ENCODE measurements at regions not wholly inside any gene's neighbourhood (a gene's known extent, or its start where the extent isn't known, plus 50 kb on each side); places are given as distances from the start of the nearest gene placed in this dataset.

DNA sequence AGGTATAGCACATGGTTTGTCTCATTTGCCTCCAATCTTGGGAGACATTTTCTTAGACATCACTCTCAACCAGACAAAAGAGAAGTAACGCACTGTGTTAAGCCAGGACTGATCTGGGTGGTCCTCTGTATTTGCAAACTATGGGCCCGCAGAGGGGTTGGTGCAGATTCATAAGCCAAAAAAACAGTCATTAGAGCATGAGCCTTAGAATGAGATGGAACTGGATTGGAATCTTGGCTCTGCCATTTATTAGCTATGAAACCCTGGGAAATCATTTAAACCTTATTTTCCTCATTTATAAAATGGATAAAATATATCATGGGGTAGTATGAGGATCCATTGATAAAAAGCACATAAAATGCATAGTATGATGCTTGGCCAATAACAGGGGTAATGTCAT is 213.5 kb upstream of the APCDD1 start:
- Mint-ChIP-seq H3K4me1 (ENCODE audit: unreplicated experiment) (peaks cover 30% of the 10 kb centered on the region), H3K36me3 (no peaks in the 10 kb centered on the region), H3K9me3 (no peaks in the 10 kb centered on the region), H3K27me3 (no peaks in the 10 kb centered on the region), H3K27ac (no peak overlapping the region), H3K4me3 (no peak overlapping the region)
- no peak for DNase-seq (ENCODE audit: extremely low spot score, unreplicated experiment)
- TF ChIP-seq, protein P1, sequence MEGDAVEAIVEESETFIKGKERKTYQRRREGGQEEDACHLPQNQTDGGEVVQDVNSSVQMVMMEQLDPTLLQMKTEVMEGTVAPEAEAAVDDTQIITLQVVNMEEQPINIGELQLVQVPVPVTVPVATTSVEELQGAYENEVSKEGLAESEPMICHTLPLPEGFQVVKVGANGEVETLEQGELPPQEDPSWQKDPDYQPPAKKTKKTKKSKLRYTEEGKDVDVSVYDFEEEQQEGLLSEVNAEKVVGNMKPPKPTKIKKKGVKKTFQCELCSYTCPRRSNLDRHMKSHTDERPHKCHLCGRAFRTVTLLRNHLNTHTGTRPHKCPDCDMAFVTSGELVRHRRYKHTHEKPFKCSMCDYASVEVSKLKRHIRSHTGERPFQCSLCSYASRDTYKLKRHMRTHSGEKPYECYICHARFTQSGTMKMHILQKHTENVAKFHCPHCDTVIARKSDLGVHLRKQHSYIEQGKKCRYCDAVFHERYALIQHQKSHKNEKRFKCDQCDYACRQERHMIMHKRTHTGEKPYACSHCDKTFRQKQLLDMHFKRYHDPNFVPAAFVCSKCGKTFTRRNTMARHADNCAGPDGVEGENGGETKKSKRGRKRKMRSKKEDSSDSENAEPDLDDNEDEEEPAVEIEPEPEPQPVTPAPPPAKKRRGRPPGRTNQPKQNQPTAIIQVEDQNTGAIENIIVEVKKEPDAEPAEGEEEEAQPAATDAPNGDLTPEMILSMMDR (conservative IDR thresholded peaks at IDR 0.05), result no peak

DNA sequence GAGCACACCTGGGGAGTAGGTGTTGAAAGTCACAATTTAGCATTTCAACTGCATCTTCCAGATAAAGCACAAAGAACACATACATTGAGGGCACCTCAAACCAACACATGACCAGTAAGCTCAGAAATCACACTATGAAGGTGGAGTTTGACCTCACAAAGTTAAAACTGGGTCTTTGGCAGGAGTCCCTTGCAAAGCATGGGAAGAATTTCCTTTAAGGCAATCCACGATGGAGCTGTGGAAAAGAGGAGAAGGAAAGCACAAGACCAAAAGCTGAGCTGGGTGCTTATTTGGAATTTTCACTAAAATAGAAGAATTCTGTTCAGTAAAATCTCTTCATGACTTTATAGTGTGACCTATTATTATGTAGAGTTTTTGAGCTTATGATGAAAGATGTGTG is 212.9 kb upstream of the APCDD1 start:
- H3K27ac Mint-ChIP-seq, result no peak overlapping the region
- H3K9me3 Mint-ChIP-seq, result no peaks in the 10 kb centered on the region
- DNase-seq (ENCODE audit: extremely low spot score, unreplicated experiment), result no peak
- no peaks in the 10 kb centered on the region for H3K27me3 Mint-ChIP-seq
- H3K4me1 Mint-ChIP-seq (ENCODE audit: unreplicated experiment), result peaks cover 31% of the 10 kb centered on the region
- no peaks in the 10 kb centered on the region for H3K36me3 Mint-ChIP-seq
- TF ChIP-seq, protein P1 (conservative IDR thresholded peaks at IDR 0.05), result no peak
- H3K4me3 Mint-ChIP-seq, result no peak overlapping the region

DNA sequence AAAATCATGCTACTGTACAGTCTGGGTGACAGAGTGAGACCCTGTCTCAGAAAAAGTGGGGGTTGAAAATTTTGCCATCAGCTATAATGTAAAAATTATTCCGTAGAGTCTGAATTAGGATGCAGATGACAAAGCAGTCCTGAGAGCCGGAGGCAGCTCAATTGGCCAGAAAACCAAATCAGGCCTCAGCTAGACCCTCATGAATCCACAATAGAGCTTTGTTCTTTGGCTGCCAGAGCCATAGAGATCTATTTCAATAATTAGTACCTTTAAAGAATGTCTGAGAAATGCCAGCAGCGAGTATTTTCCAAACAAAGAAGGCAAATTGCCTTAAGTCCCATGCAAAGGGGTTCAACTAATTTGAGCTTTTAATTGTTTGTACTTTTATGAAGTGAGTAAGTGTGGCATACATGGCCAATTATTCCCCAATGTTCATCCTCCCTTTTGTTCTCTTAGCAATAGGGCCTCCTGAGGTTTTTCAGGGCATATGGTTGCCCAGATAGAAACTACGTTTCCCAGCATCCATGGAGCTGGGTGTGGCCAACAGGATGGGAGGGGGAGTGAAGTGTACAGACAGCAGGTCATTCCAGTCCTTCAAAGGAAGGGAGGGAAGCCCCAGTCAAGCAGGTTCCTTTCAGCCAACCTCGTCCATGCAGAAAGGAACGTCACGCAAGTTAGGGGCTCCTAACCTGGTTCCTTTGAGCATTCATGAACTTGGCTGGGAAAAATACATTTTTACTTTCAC is 211.3 kb upstream of the APCDD1 start:
- Mint-ChIP-seq H3K9me3 (no peaks in the 10 kb centered on the region), H3K4me1 (ENCODE audit: unreplicated experiment) (peaks cover 45% of the 10 kb centered on the region), H3K27ac (peak overlapping the region; percentile 61), H3K27me3 (no peaks in the 10 kb centered on the region), H3K36me3 (no peaks in the 10 kb centered on the region), H3K4me3 (peak overlapping the region; percentile 49)
- DNase-seq (ENCODE audit: extremely low spot score, unreplicated experiment), result no peak
- TF ChIP-seq, protein P1 (conservative IDR thresholded peaks at IDR 0.05), result no peak

DNA sequence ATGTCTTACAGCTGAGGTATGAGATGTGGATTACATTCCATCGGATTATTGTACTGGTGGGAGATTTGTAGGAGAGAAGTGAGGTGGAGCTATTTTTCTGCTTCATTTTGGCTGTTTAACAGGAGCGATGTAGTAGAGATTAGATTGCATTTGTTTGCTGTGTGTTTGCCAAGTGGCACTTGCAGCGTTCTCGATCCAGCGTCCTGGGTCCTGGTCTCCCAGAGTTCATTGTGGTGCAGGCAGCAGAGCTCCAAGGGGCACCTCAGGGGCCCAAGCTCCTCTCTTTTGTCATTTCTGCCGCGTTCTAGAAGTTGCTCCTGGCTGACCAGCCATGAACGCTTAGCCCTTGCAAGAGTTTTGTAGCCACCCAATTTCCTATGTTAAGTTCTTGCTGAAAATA is 210.1 kb upstream of the APCDD1 start:
- H3K27me3 Mint-ChIP-seq, result no peaks in the 10 kb centered on the region
- no peak overlapping the region for H3K4me3 Mint-ChIP-seq
- H3K4me1 Mint-ChIP-seq (ENCODE audit: unreplicated experiment), result peaks cover 39% of the 10 kb centered on the region
- no peak for DNase-seq (ENCODE audit: extremely low spot score, unreplicated experiment)
- peak overlapping the region; percentile 14 for H3K27ac Mint-ChIP-seq
- no peaks in the 10 kb centered on the region for H3K9me3 Mint-ChIP-seq
- no peaks in the 10 kb centered on the region for H3K36me3 Mint-ChIP-seq
- TF ChIP-seq, protein P1 (conservative IDR thresholded peaks at IDR 0.05), result no peak

DNA sequence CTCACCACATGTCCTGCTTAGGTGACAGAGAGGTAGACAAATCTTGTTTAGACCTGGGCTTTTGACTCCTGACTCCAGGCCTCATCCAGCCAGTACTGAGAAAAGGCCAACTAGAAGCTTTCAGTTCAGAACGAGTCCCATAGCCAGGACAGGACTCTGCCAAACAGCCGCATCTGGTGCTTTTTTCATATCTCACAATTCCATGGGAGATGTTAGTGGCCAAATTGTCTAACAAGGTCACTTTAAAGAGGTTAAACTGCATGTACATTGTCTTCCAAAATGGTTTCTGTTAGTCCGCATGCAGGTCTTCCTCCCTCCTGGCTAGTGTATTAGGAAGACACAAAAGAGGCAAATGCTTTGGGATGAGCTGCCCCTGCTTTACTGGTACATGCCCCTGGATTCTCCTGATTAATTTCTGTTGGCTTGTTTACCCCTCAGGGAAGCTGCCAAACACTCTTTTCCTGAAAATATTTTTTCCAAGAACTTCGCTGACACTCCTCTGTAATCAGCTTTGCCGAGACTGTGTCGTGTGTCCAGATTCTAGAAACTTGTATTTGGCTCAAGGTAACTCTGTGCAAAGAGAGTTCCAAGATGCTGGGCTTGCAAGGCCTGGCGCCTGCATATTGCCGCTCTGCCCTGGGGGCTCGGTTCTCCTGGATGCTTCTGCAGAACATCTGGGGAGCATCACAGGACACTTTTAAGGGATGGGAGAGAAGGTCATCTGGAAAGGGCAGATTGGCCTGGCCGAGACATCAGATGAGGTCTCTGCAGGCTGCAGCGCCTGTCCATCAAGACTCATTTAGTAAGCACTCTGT is 209.2 kb upstream of the APCDD1 start:
- no peak for DNase-seq (ENCODE audit: extremely low spot score, unreplicated experiment)
- H3K36me3 Mint-ChIP-seq, result no peaks in the 10 kb centered on the region
- H3K4me3 Mint-ChIP-seq, result peak overlapping the region; percentile 3
- no peaks in the 10 kb centered on the region for H3K9me3 Mint-ChIP-seq
- H3K27me3 Mint-ChIP-seq, result no peaks in the 10 kb centered on the region
- no peak overlapping the region for H3K27ac Mint-ChIP-seq
- H3K4me1 Mint-ChIP-seq (ENCODE audit: unreplicated experiment), result peaks cover 39% of the 10 kb centered on the region
- TF ChIP-seq, protein P1 (conservative IDR thresholded peaks at IDR 0.05), result no peak

Data from type B pancreatic cell (in vitro differentiated cells).